ENCODE measurements at regions not wholly inside any gene's neighbourhood (a gene's known extent, or its start where the extent isn't known, plus 50 kb on each side); places are given as distances from the start of the nearest gene placed in this dataset.

DNA sequence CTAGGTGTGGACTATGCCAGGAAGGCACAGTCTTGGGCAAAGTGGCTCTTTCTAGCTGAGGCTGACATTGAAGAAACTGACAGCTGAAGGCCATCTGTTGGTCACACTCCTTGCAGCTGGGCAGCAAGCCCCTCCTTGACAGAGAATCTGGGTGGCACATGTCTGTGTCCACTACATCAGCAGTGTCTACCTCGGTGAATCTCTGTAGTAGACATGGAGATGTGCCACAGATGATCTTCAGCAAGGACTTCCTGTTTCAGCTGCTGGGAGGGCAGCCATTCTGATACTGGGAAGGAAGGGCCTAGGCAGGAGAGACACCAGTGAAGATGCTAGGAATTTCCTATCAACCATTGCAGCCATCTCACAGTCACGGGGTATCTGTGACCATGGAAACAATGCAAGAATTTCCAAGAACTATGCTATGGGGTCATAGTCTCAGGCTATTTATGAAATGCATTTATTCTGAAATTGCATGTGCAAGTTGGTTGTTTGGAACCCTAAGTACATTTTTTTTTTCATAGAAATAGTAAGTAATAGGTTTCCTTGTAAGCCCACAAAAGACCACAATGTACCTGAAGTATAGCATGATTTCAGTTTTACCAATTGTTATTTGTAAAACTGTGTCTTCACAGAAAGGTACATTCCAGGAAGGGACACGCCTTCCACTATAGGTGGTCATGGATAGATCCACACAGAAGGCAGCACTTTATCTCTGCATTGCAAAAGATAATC lies 63.8 kb upstream of the DARS1 start:
- FAIRE-seq, result no peak
- Histone ChIP-seq H3K27ac (ENCODE audit: control insufficient read depth, insufficient read depth) (no peak overlapping the region), H3K4me1 (ENCODE audit: control insufficient read depth, insufficient read depth, low read length) (peaks cover 17% of the 10 kb centered on the region)

DNA sequence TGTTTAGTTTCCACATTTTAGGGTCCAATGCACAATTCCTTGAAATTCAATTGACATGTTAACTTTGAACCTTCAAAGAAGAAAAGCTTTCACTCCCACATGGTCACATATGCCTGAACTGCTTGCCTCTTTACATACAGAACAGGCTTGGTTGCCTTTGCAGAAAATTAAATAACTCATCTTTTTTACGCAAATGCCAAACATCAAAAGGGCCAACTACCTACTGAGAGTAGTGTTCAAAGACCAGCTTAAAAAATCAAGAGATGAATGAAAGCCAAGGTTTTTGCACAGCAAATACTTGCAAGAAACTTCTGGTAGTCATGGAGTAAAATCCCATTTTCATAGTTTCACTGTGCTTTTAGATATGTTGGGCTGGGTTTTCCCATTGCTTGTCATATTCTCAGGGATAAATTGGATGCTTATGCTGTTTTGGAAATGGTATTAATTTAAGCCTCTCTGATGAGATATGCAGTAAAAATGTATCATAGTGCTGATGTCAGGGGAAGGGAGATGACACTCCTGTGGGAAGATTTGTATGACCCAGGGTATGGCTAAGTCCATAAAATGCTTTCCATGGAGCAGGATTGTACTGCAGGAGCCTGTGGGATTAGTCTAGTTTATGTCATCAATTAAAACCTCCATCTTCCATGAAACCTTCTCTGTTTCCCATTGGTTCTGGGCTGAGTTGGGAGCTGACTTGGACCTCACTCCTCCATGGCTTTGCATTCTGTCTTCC lies 60.6 kb upstream of the DARS1 start:
- no peak for ATAC-seq
- intact Hi-C loops (cut with micrococcal nuclease; ENCODE audit: unreplicated experiment) (no loop called here), in situ Hi-C loops (cut with MboI) (no loop called here)
- ChIA-PET RAD21 (ENCODE audit: unreplicated experiment) (interaction anchor here (1.1 to 17.6 kb wide), 5 partner anchors 12 to 88 kb away, joined by 3 to 301 read pairs (median 21); no protein-coding TSS in a partner anchor), SMC1A (ENCODE audit: uncharacterized antibody, unreplicated experiment) (interaction anchor here (0.8 to 24.6 kb wide), 4 partner anchors 14 to 62 kb away, joined by 3 to 961 read pairs (median 37); no protein-coding TSS in a partner anchor), CTCF (interaction anchor here (4.0 kb wide), 1 partner anchor 11 kb away, joined by 21 read pairs; no protein-coding TSS in a partner anchor), POLR2A (interaction anchor here (1.9 to 8.4 kb wide), 3 partner anchors 18 to 69 kb away, joined by 4 to 80 read pairs (median 7); no protein-coding TSS in a partner anchor)
- Histone ChIP-seq H3K27ac (ENCODE audit: control insufficient read depth, insufficient read depth) (no peak overlapping the region), H3K9ac (ENCODE audit: control insufficient read depth, insufficient read depth, low read length) (no peak overlapping the region), H3K9me3 (replicated peaks; ENCODE audit: control insufficient read depth, insufficient read depth, low read length) (no peaks in the 10 kb centered on the region), H3K79me2 (ENCODE audit: control insufficient read depth, insufficient read depth, low read length) (no peaks in the 10 kb centered on the region), H3K27me3 (replicated peaks in 1 of 2; ENCODE audit: control insufficient read depth in 2 of 2, insufficient read depth in 2 of 2, low read length in 1 of 2) (peaks cover 0 to 6% of the 10 kb centered on the region in 2 experiments; a peak in 1 of 4 replicates), H3K4me3 (no peak overlapping the region), H4K20me1 (ENCODE audit: control insufficient read depth, insufficient read depth) (no peaks in the 10 kb centered on the region), H2AFZ (ENCODE audit: control insufficient read depth, low read depth, low read length) (no peak overlapping the region), H3K4me2 (ENCODE audit: control insufficient read depth, insufficient read depth) (no peak overlapping the region), H3K4me1 (ENCODE audit: control insufficient read depth, insufficient read depth, low read length) (peaks cover 1% of the 10 kb centered on the region; the same call in 1 of the 2 replicates), H3K36me3 (ENCODE audit: control insufficient read depth in 2 of 2, insufficient read depth in 2 of 2, low read length in 1 of 2) (no peaks in the 10 kb centered on the region)
- no peak for TF ChIP-seq ZNF384 (IDR thresholded peaks at IDR 0.05; ENCODE audit: borderline replicate concordance, low read depth, low read length)
- no peak for TF ChIP-seq STAT3 (IDR thresholded peaks at IDR 0.05; ENCODE audit: low read depth, low read length)
- no peak for TF ChIP-seq RBBP5 (conservative IDR thresholded peaks at IDR 0.05)
- no peak for TF ChIP-seq BACH1 (IDR thresholded peaks at IDR 0.05; ENCODE audit: borderline replicate concordance)
- TF ChIP-seq NBN (IDR thresholded peaks at IDR 0.05), result no peak
- TF ChIP-seq, protein P1, sequence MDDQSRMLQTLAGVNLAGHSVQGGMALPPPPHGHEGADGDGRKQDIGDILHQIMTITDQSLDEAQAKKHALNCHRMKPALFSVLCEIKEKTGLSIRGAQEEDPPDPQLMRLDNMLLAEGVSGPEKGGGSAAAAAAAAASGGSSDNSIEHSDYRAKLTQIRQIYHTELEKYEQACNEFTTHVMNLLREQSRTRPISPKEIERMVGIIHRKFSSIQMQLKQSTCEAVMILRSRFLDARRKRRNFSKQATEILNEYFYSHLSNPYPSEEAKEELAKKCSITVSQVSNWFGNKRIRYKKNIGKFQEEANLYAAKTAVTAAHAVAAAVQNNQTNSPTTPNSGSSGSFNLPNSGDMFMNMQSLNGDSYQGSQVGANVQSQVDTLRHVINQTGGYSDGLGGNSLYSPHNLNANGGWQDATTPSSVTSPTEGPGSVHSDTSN (IDR thresholded peaks at IDR 0.05; ENCODE audit: insufficient replicate concordance, low read depth, low read length), result no peak
- TF ChIP-seq NFIC (IDR thresholded peaks at IDR 0.05; ENCODE audit: low read depth, low read length), result no peak
- TF ChIP-seq JUNB (IDR thresholded peaks at IDR 0.05), result no peak
- TF ChIP-seq BMI1 (IDR thresholded peaks at IDR 0.05; ENCODE audit: borderline replicate concordance), result no peak
- TF ChIP-seq IKZF1 (conservative IDR thresholded peaks at IDR 0.05), result no peak
- BruUV-seq (replicated peaks), result no TSS peak
- WGBS (ENCODE audit: insufficient coverage, insufficient replicate concordance, low lambda C conversion rate, missing lambda C conversion rate), result 95% methylated on average over 1 of the region's 1 CpG
- no peak for FAIRE-seq
- DNase-seq (ENCODE audit: low read depth, low spot score), result no peak

More for the DNA sequence above, 63.8 kb upstream of the DARS1 start:
- BruUV-seq (replicated peaks), result no TSS peak
- no peak for TF ChIP-seq ZBED1 (IDR thresholded peaks at IDR 0.05; ENCODE audit: borderline replicate concordance)
- TF ChIP-seq STAT3 (IDR thresholded peaks at IDR 0.05; ENCODE audit: low read depth, low read length), result no peak
- DNase-seq (ENCODE audit: low read depth, low spot score), result no peak
- intact Hi-C loops (cut with micrococcal nuclease; ENCODE audit: unreplicated experiment), result no loop called here
- no peaks in the 10 kb centered on the region for H4K20me1 ChIP-seq (ENCODE audit: control insufficient read depth, insufficient read depth)
- no peaks in the 10 kb centered on the region for H3K36me3 ChIP-seq (ENCODE audit: control insufficient read depth in 2 of 2, insufficient read depth in 2 of 2, low read length in 1 of 2)
- SMC1A ChIA-PET (ENCODE audit: uncharacterized antibody, unreplicated experiment), result interaction anchor here (0.5 to 24.6 kb wide), 20 partner anchors 8 to 335 kb away, joined by 3 to 961 read pairs (median 10); partner anchors contain the start of gene DARS1
- POLR2A ChIA-PET, result interaction anchor here (0.7 to 8.4 kb wide), 9 partner anchors 10 to 87 kb away, joined by 3 to 80 read pairs (median 11); partner anchors contain the start of gene DARS1
- WGBS (ENCODE audit: insufficient coverage, insufficient replicate concordance, low lambda C conversion rate, missing lambda C conversion rate), result 30% methylated on average over 3 of the region's 3 CpGs
- in situ Hi-C loops (cut with MboI), result no loop called here
- H3K9ac ChIP-seq (ENCODE audit: control insufficient read depth, insufficient read depth, low read length), result no peak overlapping the region
- CTCF ChIA-PET, result interaction anchor here (0.7 to 4.0 kb wide), 9 partner anchors 15 to 335 kb away, joined by 3 to 21 read pairs (median 3); no protein-coding TSS in a partner anchor
- H3K79me2 ChIP-seq (ENCODE audit: control insufficient read depth, insufficient read depth, low read length), result no peaks in the 10 kb centered on the region
- no peak overlapping the region for H3K4me3 ChIP-seq
- no peak overlapping the region for H2AFZ ChIP-seq (ENCODE audit: control insufficient read depth, low read depth, low read length)
- no peaks in the 10 kb centered on the region for H3K9me3 ChIP-seq (replicated peaks; ENCODE audit: control insufficient read depth, insufficient read depth, low read length)
- peaks cover 0 to 6% of the 10 kb centered on the region in 2 experiments; a peak in 1 of 4 replicates for H3K27me3 ChIP-seq (replicated peaks in 1 of 2; ENCODE audit: control insufficient read depth in 2 of 2, insufficient read depth in 2 of 2, low read length in 1 of 2)
- RAD21 ChIA-PET (ENCODE audit: unreplicated experiment), result interaction anchor here (0.7 to 17.6 kb wide), 18 partner anchors 9 to 332 kb away, joined by 3 to 348 read pairs (median 16); partner anchors contain the start of gene DARS1
- no peak for ATAC-seq
- H3K4me2 ChIP-seq (ENCODE audit: control insufficient read depth, insufficient read depth), result no peak overlapping the region
